ENCODE measurements at regions not wholly inside any gene's neighbourhood (a gene's known extent, or its start where the extent isn't known, plus 50 kb on each side); places are given as distances from the start of the nearest gene placed in this dataset.
"Not testable (repeated sequence)": the region's sequence is repeated elsewhere in the genome, so short reads cannot be mapped to it uniquely, and the experiment has no call there.

GRCh38 chr1:58836408-58836807 is 52.6 kb upstream of the JUN start:
- DNase-seq, result no peak

GRCh38 chr1:58837886-58838285 is 54.0 kb upstream of the JUN start:
- DNase-seq, result peak; percentile 44

- DNase-seq, result no peak
Observed at GRCh38 chr1:58839147-58839795, 55.4 kb upstream of the JUN start.

GRCh38 chr1:58839846-58840835 is 56.3 kb upstream of the JUN start:
- DNase-seq, result no peak

- no peak for DNase-seq
Observed at GRCh38 chr1:58841455-58841854, 57.6 kb upstream of the JUN start.

- DNase-seq, result no peak
Observed at GRCh38 chr1:58842941-58843340, 59.1 kb upstream of the JUN start.

- no peak for DNase-seq
Observed at GRCh38 chr1:58844176-58844575, 60.3 kb upstream of the JUN start.

GRCh38 chr1:58845942-58846341 is 62.1 kb upstream of the JUN start:
- DNase-seq, result no peak

GRCh38 chr1:58848818-58849411 is 65.1 kb upstream of the JUN start:
- DNase-seq, result peak; percentile 77

GRCh38 chr1:58849551-58849950 is 65.7 kb upstream of the JUN start:
- DNase-seq, result peak; percentile 79

GRCh38 chr1:58850636-58851035 is 66.8 kb upstream of the JUN start:
- no peak for DNase-seq

GRCh38 chr1:58852731-58853485 is 69.1 kb upstream of the JUN start:
- DNase-seq, result no peak

- DNase-seq, result no peak
Observed at GRCh38 chr1:58854576-58854975, 70.7 kb upstream of the JUN start.

- DNase-seq, result no peak
Observed at GRCh38 chr1:58855274-58856165, 71.7 kb upstream of the JUN start.

- DNase-seq, result not testable (repeated sequence)
Observed at GRCh38 chr1:58856281-58856680, 72.4 kb upstream of the JUN start.

GRCh38 chr1:58857680-58858673 is 74.1 kb upstream of the JUN start:
- DNase-seq, result peak; percentile 55

GRCh38 chr1:58859769-58860485 is 76.1 kb upstream of the JUN start:
- DNase-seq, result no peak

GRCh38 chr1:58861076-58861475 is 77.2 kb upstream of the JUN start:
- no peak for DNase-seq

GRCh38 chr1:58861506-58861905 is 77.7 kb upstream of the JUN start:
- DNase-seq, result no peak

Measured in NCI-H1694 treated with DMSO at 0.1 percent for 48 hours (cell line).